GM23338 (cell line): ENCODE measurements at regions not wholly inside any gene's neighbourhood (a gene's known extent, or its start where the extent isn't known, plus 50 kb on each side); places are given as distances from the start of the nearest gene placed in this dataset.

Experiments used
- ATAC-seq: fragments of 200-7000 bp; cut with Tn5 transposase; 3 replicates; pipeline ENCODE4 v1.9.1; 2020
- DNase-seq: peaks from one replicate; pipeline ENCODE4 v3.0.0-alpha.2; 2015; ENCODE audit warnings: low spot score
- H2AFZ ChIP-seq: fragments of 200-600 bp; sonication (generic); 2 replicates; pipeline ENCODE4 v1.8.0; 2016; ENCODE audit warnings: antibody characterized with exemption, mild to moderate bottlenecking, moderate library complexity
- H3F3A ChIP-seq: fragments of 200-600 bp; sonication (generic); replicated peaks from 2 replicates; pipeline ENCODE4 v1.8.0; 2017; ENCODE audit warnings: antibody characterized with exemption, mixed run types, low read depth
- H3K27ac ChIP-seq: fragments of 200-600 bp; sonication (generic); 2 replicates; pipeline ENCODE4 v1.6.1; 2016; ENCODE audit warnings: low read depth
- H3K27me3 ChIP-seq: fragments of 200-600 bp; sonication (generic); 2 replicates; pipeline ENCODE4 v1.8.0; 2016; ENCODE audit warnings: mild to moderate bottlenecking, mixed run types, moderate library complexity; ENCODE audit not compliant: insufficient read depth
- H3K36me3 ChIP-seq: fragments of 200-600 bp; sonication (generic); 2 replicates; pipeline ENCODE4 v1.8.0; 2016; ENCODE audit warnings: mild to moderate bottlenecking; ENCODE audit not compliant: insufficient read depth
- H3K4me1 ChIP-seq: fragments of 200-600 bp; sonication (generic); 2 replicates; pipeline ENCODE4 v1.8.0; 2016; ENCODE audit warnings: mild to moderate bottlenecking, moderate library complexity; ENCODE audit not compliant: insufficient read depth
- H3K4me2 ChIP-seq: fragments of 200-600 bp; sonication (generic); 2 replicates; pipeline ENCODE4 v1.7.1; 2017; ENCODE audit warnings: mixed run types
- H3K4me3 ChIP-seq: fragments of 200-600 bp; sonication (generic); 2 replicates; pipeline ENCODE4 v1.6.1; 2016; ENCODE audit warnings: mixed run types
- H3K79me2 ChIP-seq: fragments of 200-600 bp; sonication (generic); replicated peaks from 2 replicates; pipeline ENCODE4 v1.8.0; 2017; ENCODE audit warnings: mild to moderate bottlenecking; ENCODE audit not compliant: insufficient read depth
- H3K9me2 ChIP-seq: fragments of 200-600 bp; sonication (generic); 2 replicates; pipeline ENCODE4 v1.8.0; 2017; ENCODE audit not compliant: insufficient read depth
- H4K20me1 ChIP-seq: fragments of 200-600 bp; sonication (generic); replicated peaks from 2 replicates; pipeline ENCODE4 v1.8.0; 2017; ENCODE audit warnings: mild to moderate bottlenecking; ENCODE audit not compliant: insufficient read depth
- H3K27ac Mint-ChIP-seq: 2 replicates; pipeline ENCODE4 v1.8.0; 2020; ENCODE audit warnings: inconsistent platforms, mild to moderate bottlenecking, moderate library complexity, mixed read lengths
- H3K27me3 Mint-ChIP-seq: 3 replicates; pipeline ENCODE4 v1.8.0; 2022; ENCODE audit warnings: low read depth, mild to moderate bottlenecking, moderate library complexity, mixed read lengths, inconsistent platforms; ENCODE audit not compliant: insufficient read depth, poor library complexity
- H3K36me3 Mint-ChIP-seq: 3 replicates; pipeline ENCODE4 v1.8.0; 2021; ENCODE audit warnings: low read depth, mild to moderate bottlenecking, inconsistent platforms, moderate library complexity, mixed read lengths
- H3K4me1 Mint-ChIP-seq: 3 replicates; pipeline ENCODE4 v1.8.0; 2020; ENCODE audit warnings: mild to moderate bottlenecking, inconsistent platforms, mixed read lengths
- H3K4me3 Mint-ChIP-seq: 3 replicates; pipeline ENCODE4 v1.8.0; 2021; ENCODE audit warnings: moderate library complexity, mild to moderate bottlenecking, inconsistent platforms, mixed read lengths
- H3K9me3 Mint-ChIP-seq: 3 replicates; pipeline ENCODE4 v1.8.0; 2020; ENCODE audit warnings: moderate library complexity, mild to moderate bottlenecking, inconsistent platforms, mixed read lengths
- CREB1 ChIP-seq: fragments of 250-450 bp; sonication (Bioruptor Pico); IDR thresholded peaks from 2 replicates; pipeline ENCODE4 v1.5.0; 2020; ENCODE audit warnings: low read depth, mild to moderate bottlenecking, moderate library complexity
- EZH2 ChIP-seq: fragments of 200-600 bp; sonication (generic); IDR thresholded peaks from one replicate; pipeline ENCODE4 v1.8.0; 2017; ENCODE audit warnings: antibody characterized with exemption, mild to moderate bottlenecking, low read depth; ENCODE audit not compliant: unreplicated experiment
- EZH2phosphoT487 ChIP-seq: fragments of 200-600 bp; sonication (generic); IDR thresholded peaks from one replicate; pipeline ENCODE4 v1.8.1; 2018; ENCODE audit warnings: antibody characterized with exemption; ENCODE audit not compliant: unreplicated experiment
- JUNB ChIP-seq: IDR thresholded peaks from one replicate; pipeline ENCODE4 v1.6.1; 2016; ENCODE audit warnings: antibody characterized with exemption; ENCODE audit not compliant: unreplicated experiment
- NANOG ChIP-seq: IDR thresholded peaks from 2 replicates; pipeline ENCODE4 v1.6.1; 2016; ENCODE audit warnings: antibody characterized with exemption, borderline replicate concordance
- ZNF331 ChIP-seq: fragments of 250-450 bp; sonication (Bioruptor Pico); IDR thresholded peaks from 2 replicates; pipeline ENCODE4 v1.5.0; 2020; ENCODE audit warnings: low read depth, mild to moderate bottlenecking, moderate library complexity
- TF ChIP-seq, protein P1 (sequence below): fragments of 250-450 bp; sonication (Bioruptor Pico); IDR thresholded peaks from 2 replicates; pipeline ENCODE4 v1.5.0; 2020; ENCODE audit warnings: mild to moderate bottlenecking, moderate library complexity
- TF ChIP-seq, protein P2 (sequence below): IDR thresholded peaks from 2 replicates; pipeline ENCODE4 v1.6.1; 2016; ENCODE audit warnings: antibody characterized with exemption

DNA sequence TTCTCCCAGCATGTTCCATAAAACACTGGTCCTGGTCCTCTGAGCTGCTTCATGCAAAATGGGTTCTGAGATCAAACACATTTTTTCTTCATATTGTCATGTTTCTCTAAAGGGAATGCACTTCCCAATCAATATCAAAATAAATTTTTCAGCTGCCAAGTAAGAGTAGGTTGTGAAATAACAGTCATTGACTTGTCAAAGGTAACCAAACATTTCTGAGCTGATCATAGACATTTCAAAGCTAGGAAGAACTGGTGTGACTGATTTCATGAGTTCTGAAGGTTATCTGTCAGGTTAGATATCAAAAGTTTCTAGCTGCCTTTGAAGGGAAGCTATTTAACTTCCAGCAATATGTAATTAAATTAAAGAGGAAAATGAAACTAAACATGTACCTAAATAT, 770.9 kb downstream of the TBL1XR1 start:
- H3K9me2 ChIP-seq = no peaks in the 10 kb centered on the region
- no peak overlapping the region for H2AFZ ChIP-seq
- no peak for ATAC-seq
- TF ChIP-seq JUNB = no peak
- TF ChIP-seq, protein P1, sequence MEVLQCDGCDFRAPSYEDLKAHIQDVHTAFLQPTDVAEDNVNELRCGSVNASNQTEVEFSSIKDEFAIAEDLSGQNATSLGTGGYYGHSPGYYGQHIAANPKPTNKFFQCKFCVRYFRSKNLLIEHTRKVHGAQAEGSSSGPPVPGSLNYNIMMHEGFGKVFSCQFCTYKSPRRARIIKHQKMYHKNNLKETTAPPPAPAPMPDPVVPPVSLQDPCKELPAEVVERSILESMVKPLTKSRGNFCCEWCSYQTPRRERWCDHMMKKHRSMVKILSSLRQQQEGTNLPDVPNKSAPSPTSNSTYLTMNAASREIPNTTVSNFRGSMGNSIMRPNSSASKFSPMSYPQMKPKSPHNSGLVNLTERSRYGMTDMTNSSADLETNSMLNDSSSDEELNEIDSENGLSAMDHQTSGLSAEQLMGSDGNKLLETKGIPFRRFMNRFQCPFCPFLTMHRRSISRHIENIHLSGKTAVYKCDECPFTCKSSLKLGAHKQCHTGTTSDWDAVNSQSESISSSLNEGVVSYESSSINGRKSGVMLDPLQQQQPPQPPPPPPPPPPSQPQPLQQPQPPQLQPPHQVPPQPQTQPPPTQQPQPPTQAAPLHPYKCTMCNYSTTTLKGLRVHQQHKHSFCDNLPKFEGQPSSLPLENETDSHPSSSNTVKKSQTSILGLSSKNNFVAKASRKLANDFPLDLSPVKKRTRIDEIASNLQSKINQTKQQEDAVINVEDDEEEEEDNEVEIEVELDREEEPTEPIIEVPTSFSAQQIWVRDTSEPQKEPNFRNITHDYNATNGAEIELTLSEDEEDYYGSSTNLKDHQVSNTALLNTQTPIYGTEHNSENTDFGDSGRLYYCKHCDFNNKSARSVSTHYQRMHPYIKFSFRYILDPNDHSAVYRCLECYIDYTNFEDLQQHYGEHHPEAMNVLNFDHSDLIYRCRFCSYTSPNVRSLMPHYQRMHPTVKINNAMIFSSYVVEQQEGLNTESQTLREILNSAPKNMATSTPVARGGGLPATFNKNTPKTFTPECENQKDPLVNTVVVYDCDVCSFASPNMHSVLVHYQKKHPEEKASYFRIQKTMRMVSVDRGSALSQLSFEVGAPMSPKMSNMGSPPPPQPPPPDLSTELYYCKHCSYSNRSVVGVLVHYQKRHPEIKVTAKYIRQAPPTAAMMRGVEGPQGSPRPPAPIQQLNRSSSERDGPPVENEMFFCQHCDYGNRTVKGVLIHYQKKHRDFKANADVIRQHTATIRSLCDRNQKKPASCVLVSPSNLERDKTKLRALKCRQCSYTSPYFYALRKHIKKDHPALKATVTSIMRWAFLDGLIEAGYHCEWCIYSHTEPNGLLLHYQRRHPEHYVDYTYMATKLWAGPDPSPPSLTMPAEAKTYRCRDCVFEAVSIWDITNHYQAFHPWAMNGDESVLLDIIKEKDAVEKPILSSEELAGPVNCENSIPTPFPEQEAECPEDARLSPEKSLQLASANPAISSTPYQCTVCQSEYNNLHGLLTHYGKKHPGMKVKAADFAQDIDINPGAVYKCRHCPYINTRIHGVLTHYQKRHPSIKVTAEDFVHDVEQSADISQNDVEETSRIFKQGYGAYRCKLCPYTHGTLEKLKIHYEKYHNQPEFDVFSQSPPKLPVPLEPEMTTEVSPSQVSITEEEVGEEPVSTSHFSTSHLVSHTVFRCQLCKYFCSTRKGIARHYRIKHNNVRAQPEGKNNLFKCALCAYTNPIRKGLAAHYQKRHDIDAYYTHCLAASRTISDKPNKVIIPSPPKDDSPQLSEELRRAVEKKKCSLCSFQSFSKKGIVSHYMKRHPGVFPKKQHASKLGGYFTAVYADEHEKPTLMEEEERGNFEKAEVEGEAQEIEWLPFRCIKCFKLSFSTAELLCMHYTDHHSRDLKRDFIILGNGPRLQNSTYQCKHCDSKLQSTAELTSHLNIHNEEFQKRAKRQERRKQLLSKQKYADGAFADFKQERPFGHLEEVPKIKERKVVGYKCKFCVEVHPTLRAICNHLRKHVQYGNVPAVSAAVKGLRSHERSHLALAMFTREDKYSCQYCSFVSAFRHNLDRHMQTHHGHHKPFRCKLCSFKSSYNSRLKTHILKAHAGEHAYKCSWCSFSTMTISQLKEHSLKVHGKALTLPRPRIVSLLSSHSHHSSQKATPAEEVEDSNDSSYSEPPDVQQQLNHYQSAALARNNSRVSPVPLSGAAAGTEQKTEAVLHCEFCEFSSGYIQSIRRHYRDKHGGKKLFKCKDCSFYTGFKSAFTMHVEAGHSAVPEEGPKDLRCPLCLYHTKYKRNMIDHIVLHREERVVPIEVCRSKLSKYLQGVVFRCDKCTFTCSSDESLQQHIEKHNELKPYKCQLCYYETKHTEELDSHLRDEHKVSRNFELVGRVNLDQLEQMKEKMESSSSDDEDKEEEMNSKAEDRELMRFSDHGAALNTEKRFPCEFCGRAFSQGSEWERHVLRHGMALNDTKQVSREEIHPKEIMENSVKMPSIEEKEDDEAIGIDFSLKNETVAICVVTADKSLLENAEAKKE = no peak
- TF ChIP-seq EZH2phosphoT487 = no peak
- no peak for TF ChIP-seq EZH2
- TF ChIP-seq CREB1 (CRISPR knock-in tag) = no peak
- TF ChIP-seq, protein P2, sequence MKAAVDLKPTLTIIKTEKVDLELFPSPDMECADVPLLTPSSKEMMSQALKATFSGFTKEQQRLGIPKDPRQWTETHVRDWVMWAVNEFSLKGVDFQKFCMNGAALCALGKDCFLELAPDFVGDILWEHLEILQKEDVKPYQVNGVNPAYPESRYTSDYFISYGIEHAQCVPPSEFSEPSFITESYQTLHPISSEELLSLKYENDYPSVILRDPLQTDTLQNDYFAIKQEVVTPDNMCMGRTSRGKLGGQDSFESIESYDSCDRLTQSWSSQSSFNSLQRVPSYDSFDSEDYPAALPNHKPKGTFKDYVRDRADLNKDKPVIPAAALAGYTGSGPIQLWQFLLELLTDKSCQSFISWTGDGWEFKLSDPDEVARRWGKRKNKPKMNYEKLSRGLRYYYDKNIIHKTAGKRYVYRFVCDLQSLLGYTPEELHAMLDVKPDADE = no peak
- TF ChIP-seq NANOG = no peak
- TF ChIP-seq ZNF331 = no peak
- no peak overlapping the region for H3K4me2 ChIP-seq
- H3F3A ChIP-seq = no peaks in the 10 kb centered on the region
- no peaks in the 10 kb centered on the region for H3K36me3 ChIP-seq
- H3K4me3 ChIP-seq = no peak overlapping the region
- H4K20me1 ChIP-seq = no peaks in the 10 kb centered on the region
- H3K4me1 Mint-ChIP-seq = peaks cover 24% of the 10 kb centered on the region
- no peaks in the 10 kb centered on the region for H3K79me2 ChIP-seq
- H3K27me3 Mint-ChIP-seq = no peaks in the 10 kb centered on the region
- H3K27ac Mint-ChIP-seq = no peak overlapping the region
- H3K4me1 ChIP-seq = peaks cover 21% of the 10 kb centered on the region; the same call in 1 of the 2 replicates
- no peaks in the 10 kb centered on the region; the same call in 2 of the 3 replicates for H3K9me3 Mint-ChIP-seq
- no peak for DNase-seq
- no peak overlapping the region for H3K4me3 Mint-ChIP-seq
- no peaks in the 10 kb centered on the region for H3K36me3 Mint-ChIP-seq
- H3K27ac ChIP-seq = peak overlapping the region; percentile 2; the same call in 1 of the 2 replicates
- H3K27me3 ChIP-seq = no peaks in the 10 kb centered on the region
